ENCODE measurements at regions not wholly inside any gene's neighbourhood (a gene's known extent, or its start where the extent isn't known, plus 50 kb on each side); places are given as distances from the start of the nearest gene placed in this dataset.

DNA sequence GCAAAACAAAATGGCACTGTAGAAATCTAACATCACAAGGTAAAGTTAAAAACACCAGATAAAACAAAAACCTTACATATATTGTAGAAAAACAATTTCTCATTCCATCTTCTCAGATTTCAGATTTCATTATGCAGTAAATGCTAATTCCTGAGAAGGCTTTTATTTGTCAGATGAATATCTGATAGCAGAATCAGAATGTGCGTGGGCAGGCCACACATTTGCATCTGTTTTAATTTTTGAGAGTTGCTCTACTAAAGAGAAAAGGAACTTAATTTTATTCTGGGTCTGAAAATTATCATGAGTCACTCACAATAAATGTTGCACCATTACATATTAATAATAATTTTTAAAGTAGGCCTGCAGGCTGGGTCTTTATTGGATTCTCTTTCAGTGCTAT lies 329.3 kb upstream of the SPTLC3 start:
- DNase-seq (ENCODE audit: low spot score in 2 of 2): no peak
- Histone ChIP-seq H3K27ac (no peak overlapping the region), H3K36me3 (no peaks in the 10 kb centered on the region), H3K27me3 (no peaks in the 10 kb centered on the region), H3K4me1 (no peaks in the 10 kb centered on the region), H3K9me3 (no peaks in the 10 kb centered on the region), H3K4me3 (no peak overlapping the region)
- WGBS, 2 donors: 55 to 69% methylated on average over 1 of the region's 1 CpG
- no peak for TF ChIP-seq POLR2A (IDR thresholded peaks at IDR 0.05)
- TF ChIP-seq EP300 (IDR thresholded peaks at IDR 0.05): no peak
- TF ChIP-seq, protein P1, sequence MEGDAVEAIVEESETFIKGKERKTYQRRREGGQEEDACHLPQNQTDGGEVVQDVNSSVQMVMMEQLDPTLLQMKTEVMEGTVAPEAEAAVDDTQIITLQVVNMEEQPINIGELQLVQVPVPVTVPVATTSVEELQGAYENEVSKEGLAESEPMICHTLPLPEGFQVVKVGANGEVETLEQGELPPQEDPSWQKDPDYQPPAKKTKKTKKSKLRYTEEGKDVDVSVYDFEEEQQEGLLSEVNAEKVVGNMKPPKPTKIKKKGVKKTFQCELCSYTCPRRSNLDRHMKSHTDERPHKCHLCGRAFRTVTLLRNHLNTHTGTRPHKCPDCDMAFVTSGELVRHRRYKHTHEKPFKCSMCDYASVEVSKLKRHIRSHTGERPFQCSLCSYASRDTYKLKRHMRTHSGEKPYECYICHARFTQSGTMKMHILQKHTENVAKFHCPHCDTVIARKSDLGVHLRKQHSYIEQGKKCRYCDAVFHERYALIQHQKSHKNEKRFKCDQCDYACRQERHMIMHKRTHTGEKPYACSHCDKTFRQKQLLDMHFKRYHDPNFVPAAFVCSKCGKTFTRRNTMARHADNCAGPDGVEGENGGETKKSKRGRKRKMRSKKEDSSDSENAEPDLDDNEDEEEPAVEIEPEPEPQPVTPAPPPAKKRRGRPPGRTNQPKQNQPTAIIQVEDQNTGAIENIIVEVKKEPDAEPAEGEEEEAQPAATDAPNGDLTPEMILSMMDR (IDR thresholded peaks at IDR 0.05): no peak

DNA sequence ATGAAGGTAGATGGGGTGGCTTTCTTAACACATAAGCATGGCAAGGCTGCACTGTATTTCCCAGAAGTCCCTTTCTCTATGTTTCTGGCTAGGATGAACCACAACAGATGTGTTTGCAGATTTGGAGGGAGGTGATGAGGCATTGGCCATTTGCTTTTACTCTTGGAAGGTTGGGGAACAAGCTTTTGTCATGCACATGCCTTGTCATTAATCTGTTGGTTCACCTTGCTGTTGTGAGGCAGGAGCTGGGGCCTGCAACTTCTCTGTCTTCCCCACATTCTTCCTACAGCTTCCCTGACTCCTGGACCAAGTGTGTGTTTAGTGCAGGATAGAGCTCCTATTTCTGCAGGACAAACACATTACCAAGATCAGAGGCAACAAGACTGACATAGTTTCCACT lies 326.2 kb upstream of the SPTLC3 start:
- Histone ChIP-seq H3K27me3 (no peaks in the 10 kb centered on the region), H3K27ac (no peak overlapping the region), H3K4me3 (no peak overlapping the region), H3K9me3 (no peaks in the 10 kb centered on the region), H3K4me1 (no peaks in the 10 kb centered on the region), H3K36me3 (no peaks in the 10 kb centered on the region)
- no peak for DNase-seq (ENCODE audit: low spot score in 2 of 2)
- TF ChIP-seq POLR2A (IDR thresholded peaks at IDR 0.05) (no peak), EP300 (IDR thresholded peaks at IDR 0.05) (no peak)
- TF ChIP-seq, protein P1 (IDR thresholded peaks at IDR 0.05): no peak

- H3K4me1 ChIP-seq: no peaks in the 10 kb centered on the region
- no peaks in the 10 kb centered on the region for H3K27me3 ChIP-seq
- H3K36me3 ChIP-seq: no peaks in the 10 kb centered on the region
- WGBS, 2 donors: 74 to 81% methylated on average over 4 of the region's 4 CpGs
- TF ChIP-seq EP300 (IDR thresholded peaks at IDR 0.05): no peak
- TF ChIP-seq, protein P1 (IDR thresholded peaks at IDR 0.05): no peak
- TF ChIP-seq POLR2A (IDR thresholded peaks at IDR 0.05): no peak
- H3K4me3 ChIP-seq: no peak overlapping the region
- DNase-seq (ENCODE audit: low spot score in 2 of 2): no peak
- H3K27ac ChIP-seq: no peak overlapping the region
- H3K9me3 ChIP-seq: no peaks in the 10 kb centered on the region
Observed at GRCh38 chr20:12687476-12687875, 321.3 kb upstream of the SPTLC3 start.

- H3K27me3 ChIP-seq: no peaks in the 10 kb centered on the region
- H3K36me3 ChIP-seq: no peaks in the 10 kb centered on the region
- H3K4me3 ChIP-seq: no peak overlapping the region
- no peak overlapping the region for H3K27ac ChIP-seq
- WGBS, 2 donors: 86 to 96% methylated on average over 3 of the region's 3 CpGs
- no peak for TF ChIP-seq EP300 (IDR thresholded peaks at IDR 0.05)
- TF ChIP-seq, protein P1 (IDR thresholded peaks at IDR 0.05): no peak
- TF ChIP-seq POLR2A (IDR thresholded peaks at IDR 0.05): no peak
- no peak for DNase-seq (ENCODE audit: low spot score in 2 of 2)
- H3K4me1 ChIP-seq: no peaks in the 10 kb centered on the region
- no peaks in the 10 kb centered on the region for H3K9me3 ChIP-seq
Observed at GRCh38 chr20:12695937-12696336, 312.8 kb upstream of the SPTLC3 start.

DNA sequence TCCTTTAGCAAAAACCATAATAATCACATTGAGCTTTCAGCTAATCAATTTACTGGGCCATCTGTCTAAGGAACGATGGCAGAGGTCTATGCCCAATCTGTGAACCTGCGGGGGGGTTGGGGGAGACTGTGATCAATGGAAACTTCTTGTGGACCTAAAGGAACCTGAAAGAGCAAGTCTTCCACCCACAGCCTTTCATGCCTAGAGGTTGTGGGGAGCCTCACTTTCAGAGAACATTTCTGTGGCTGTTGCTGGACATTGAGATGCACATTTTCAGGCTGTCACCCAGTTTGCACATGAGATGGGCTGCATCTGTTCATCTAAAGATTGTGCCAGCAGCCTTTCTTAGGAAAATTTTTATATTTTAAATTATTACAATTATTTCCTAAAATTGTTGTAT lies 310.0 kb upstream of the SPTLC3 start:
- H3K4me1 ChIP-seq: no peaks in the 10 kb centered on the region
- H3K9me3 ChIP-seq: no peaks in the 10 kb centered on the region
- no peak overlapping the region for H3K27ac ChIP-seq
- no peak for DNase-seq (ENCODE audit: low spot score in 2 of 2)
- no peak for TF ChIP-seq POLR2A (IDR thresholded peaks at IDR 0.05)
- TF ChIP-seq, protein P1 (IDR thresholded peaks at IDR 0.05): no peak
- no peak for TF ChIP-seq EP300 (IDR thresholded peaks at IDR 0.05)
- no peaks in the 10 kb centered on the region for H3K27me3 ChIP-seq
- WGBS, 2 donors: 83 to 89% methylated on average over 2 of the region's 2 CpGs
- H3K36me3 ChIP-seq: no peaks in the 10 kb centered on the region
- no peak overlapping the region for H3K4me3 ChIP-seq

All from tibial nerve (tissue), 4 donors.